Upper lobe of right lung (tissue), 1 donor: ENCODE measurements at regions not wholly inside any gene's neighbourhood (a gene's known extent, or its start where the extent isn't known, plus 50 kb on each side); places are given as distances from the start of the nearest gene placed in this dataset.

Source experiments
- ATAC-seq: fragments of 200-7000 bp; cut with Tn5 transposase; one replicate; pipeline ENCODE4 v1.9.1; 2020; ENCODE audit warnings: mild to moderate bottlenecking, moderate library complexity
- DNase-seq: peaks from one replicate; pipeline ENCODE4 v3.0.0-alpha.2; 2020
- H3K27ac ChIP-seq: fragments of 200-600 bp; one replicate; pipeline ENCODE4 v1.8.0; 2022
- H3K27me3 ChIP-seq: fragments of 200-600 bp; one replicate; pipeline ENCODE4 v1.8.0; 2022; ENCODE audit warnings: mild to moderate bottlenecking
- H3K36me3 ChIP-seq: fragments of 200-600 bp; one replicate; pipeline ENCODE4 v1.8.0; 2022
- H3K4me1 ChIP-seq: fragments of 200-600 bp; one replicate; pipeline ENCODE4 v1.8.0; 2022
- H3K4me3 ChIP-seq: fragments of 200-600 bp; one replicate; pipeline ENCODE4 v1.8.0; 2022; ENCODE audit warnings: mild to moderate bottlenecking
- H3K9me3 ChIP-seq: fragments of 200-600 bp; one replicate; pipeline ENCODE4 v1.8.0; 2022
- intact Hi-C: fragments of 100-400 bp; cut with DNase I; formaldehyde crosslinking; loops from one replicate; pipeline ENCODE4 v1.11.0; 2022
- TF ChIP-seq, protein P1 (sequence below): fragments of 200-600 bp; IDR thresholded peaks from one replicate; pipeline ENCODE4 v1.8.0; 2022; ENCODE audit warnings: antibody characterized with exemption
- donor health status: DM: no; HTN: yes; CAD: no; lungs with severe emphysema.

- H3K4me3 ChIP-seq, result no peak overlapping the region
- DNase-seq, result peak; percentile 51
- H3K36me3 ChIP-seq, result no peaks in the 10 kb centered on the region
- no peaks in the 10 kb centered on the region for H3K4me1 ChIP-seq
- H3K27me3 ChIP-seq, result no peaks in the 10 kb centered on the region
- intact Hi-C loops, result no loop called here
- no peak overlapping the region for H3K27ac ChIP-seq
- ATAC-seq, result no peak
- H3K9me3 ChIP-seq, result peaks cover 5% of the 10 kb centered on the region
- TF ChIP-seq, protein P1, sequence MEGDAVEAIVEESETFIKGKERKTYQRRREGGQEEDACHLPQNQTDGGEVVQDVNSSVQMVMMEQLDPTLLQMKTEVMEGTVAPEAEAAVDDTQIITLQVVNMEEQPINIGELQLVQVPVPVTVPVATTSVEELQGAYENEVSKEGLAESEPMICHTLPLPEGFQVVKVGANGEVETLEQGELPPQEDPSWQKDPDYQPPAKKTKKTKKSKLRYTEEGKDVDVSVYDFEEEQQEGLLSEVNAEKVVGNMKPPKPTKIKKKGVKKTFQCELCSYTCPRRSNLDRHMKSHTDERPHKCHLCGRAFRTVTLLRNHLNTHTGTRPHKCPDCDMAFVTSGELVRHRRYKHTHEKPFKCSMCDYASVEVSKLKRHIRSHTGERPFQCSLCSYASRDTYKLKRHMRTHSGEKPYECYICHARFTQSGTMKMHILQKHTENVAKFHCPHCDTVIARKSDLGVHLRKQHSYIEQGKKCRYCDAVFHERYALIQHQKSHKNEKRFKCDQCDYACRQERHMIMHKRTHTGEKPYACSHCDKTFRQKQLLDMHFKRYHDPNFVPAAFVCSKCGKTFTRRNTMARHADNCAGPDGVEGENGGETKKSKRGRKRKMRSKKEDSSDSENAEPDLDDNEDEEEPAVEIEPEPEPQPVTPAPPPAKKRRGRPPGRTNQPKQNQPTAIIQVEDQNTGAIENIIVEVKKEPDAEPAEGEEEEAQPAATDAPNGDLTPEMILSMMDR, result no peak
These were observed 255.4 kb downstream of the NDUFA10 start for GRCh38 chr2:239769554-239770245.

DNA sequence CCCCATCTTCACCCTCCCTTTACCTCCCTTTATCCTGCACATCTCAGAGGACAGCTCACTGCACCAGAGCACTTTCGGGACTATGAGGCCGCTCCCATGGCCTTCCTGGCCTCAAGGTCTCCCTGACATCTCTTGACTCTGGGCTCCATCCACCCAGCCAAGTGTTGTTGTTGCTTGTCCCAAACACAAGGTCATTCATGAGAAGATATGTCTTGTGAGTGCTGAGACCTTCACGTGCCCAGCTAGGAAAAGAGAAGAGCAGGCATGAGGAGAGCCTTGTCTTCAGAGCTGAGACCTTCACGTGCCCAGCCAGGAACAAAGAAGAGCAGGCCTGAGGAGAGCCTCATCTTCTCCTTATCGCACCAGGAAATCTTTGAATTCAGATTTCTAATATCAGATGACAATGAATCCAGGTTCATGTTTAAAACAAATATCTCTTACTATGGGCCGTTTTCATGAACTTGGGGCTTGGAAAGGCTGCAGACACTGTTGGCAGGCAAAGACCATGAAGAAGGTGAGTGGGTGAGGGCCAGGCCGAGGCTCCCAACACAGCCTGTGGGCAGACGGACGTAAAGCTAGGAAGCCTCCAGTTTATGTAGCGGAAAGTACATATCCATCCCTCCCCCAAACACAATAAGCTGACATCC, 256.1 kb downstream of the NDUFA10 start:
- H3K4me1 ChIP-seq, result no peaks in the 10 kb centered on the region
- H3K4me3 ChIP-seq, result no peak overlapping the region
- no peaks in the 10 kb centered on the region for H3K36me3 ChIP-seq
- no peak for ATAC-seq
- no peak overlapping the region for H3K27ac ChIP-seq
- peaks cover 5% of the 10 kb centered on the region for H3K9me3 ChIP-seq
- peak; percentile 26 for DNase-seq
- no peaks in the 10 kb centered on the region for H3K27me3 ChIP-seq
- intact Hi-C loops, result no loop called here
- TF ChIP-seq, protein P1, result no peak

GRCh38 chr2:239768031-239768790, 256.9 kb downstream of the NDUFA10 start:
- TF ChIP-seq, protein P1, result no peak
- intact Hi-C loops, result no loop called here
- H3K36me3 ChIP-seq, result no peaks in the 10 kb centered on the region
- no peak overlapping the region for H3K4me3 ChIP-seq
- ATAC-seq (no peak), DNase-seq (peak; percentile 38)
- H3K9me3 ChIP-seq, result peaks cover 5% of the 10 kb centered on the region
- H3K27ac ChIP-seq, result no peak overlapping the region
- no peaks in the 10 kb centered on the region for H3K4me1 ChIP-seq
- H3K27me3 ChIP-seq, result no peaks in the 10 kb centered on the region

- Histone ChIP-seq H3K36me3 (no peaks in the 10 kb centered on the region), H3K4me3 (no peak overlapping the region), H3K4me1 (no peaks in the 10 kb centered on the region), H3K27me3 (no peaks in the 10 kb centered on the region), H3K9me3 (peaks cover 5% of the 10 kb centered on the region), H3K27ac (no peak overlapping the region)
- intact Hi-C loops, result no loop called here
- TF ChIP-seq, protein P1, result no peak
- ATAC-seq, result no peak
- peak; percentile 44 for DNase-seq
These were observed 257.9 kb downstream of the NDUFA10 start for GRCh38 chr2:239767021-239767905.

- ATAC-seq (no peak), DNase-seq (peak; percentile 43)
- Histone ChIP-seq H3K27ac (no peak overlapping the region), H3K27me3 (peaks cover 2% of the 10 kb centered on the region), H3K4me3 (no peak overlapping the region), H3K36me3 (no peaks in the 10 kb centered on the region), H3K4me1 (no peaks in the 10 kb centered on the region), H3K9me3 (no peaks in the 10 kb centered on the region)
- intact Hi-C loops, result no loop called here
- TF ChIP-seq, protein P1, result no peak
These were observed 259.2 kb downstream of the NDUFA10 start for GRCh38 chr2:239765911-239766310.
